Endothelial cell of umbilical vein (primary cell): ENCODE measurements at regions not wholly inside any gene's neighbourhood (a gene's known extent, or its start where the extent isn't known, plus 50 kb on each side); places are given as distances from the start of the nearest gene placed in this dataset.

Experiments
- BruUV-seq: library from RNA; stranded (reverse); fragments of 400-500 nt; replicated peaks from 2 replicates; lab custom pipeline; 2021; lab: Mats Ljungman, UMichigan
- CTCF ChIA-PET: fragments of 300-600, 350-600 bp; sonication (Branson Sonifier 250); formaldehyde crosslinking; loops from one replicate; lab custom pipeline; 2021; ENCODE audit warnings: antibody characterized with exemption, inconsistent platforms; lab: Charles Lee
- POLR2A ChIA-PET: fragments of 300-600, 350-600 bp; sonication (Branson Sonifier 250); formaldehyde crosslinking; loops from one replicate; lab custom pipeline; 2021; ENCODE audit warnings: antibody characterized with exemption, inconsistent platforms; lab: Charles Lee
- DNase-seq: peaks from one replicate; pipeline ENCODE4 v3.0.0-alpha.2; 2011; ENCODE audit warnings: low read depth, low spot score
- FAIRE-seq: peaks from 2 replicates; lab custom pipeline; 2011; peaks lifted over from hg19 to GRCh38; lab: Jason Lieb, UNC
- H2AFZ ChIP-seq: 2 replicates; pipeline ENCODE4 v1.6.0; 2012; ENCODE audit warnings: low read depth, low read length, control low read depth, inconsistent platforms
- H3K27ac ChIP-seq: 2 replicates; pipeline ENCODE4 v1.5.1; 2011; ENCODE audit warnings: low read depth, mild to moderate bottlenecking, control low read depth, low read length, moderate library complexity; ENCODE audit not compliant: insufficient read depth
- H3K27me3 ChIP-seq, 2 experiments: 2 replicates each; pipeline versions ENCODE4 v1.6.0 to v1.6.1; 2011; ENCODE audit warnings: low read length in 2 of 2, mixed read lengths in 1 of 2; ENCODE audit not compliant: control insufficient read depth in 2 of 2, insufficient read depth in 2 of 2
- H3K36me3 ChIP-seq, 2 experiments: 2 replicates in 1 of 2; 3 replicates in 1 of 2; pipeline ENCODE4 v1.5.1; 2011; ENCODE audit warnings: low read length in 2 of 2, mild to moderate bottlenecking in 1 of 2, moderate library complexity in 1 of 2; ENCODE audit not compliant: control insufficient read depth in 2 of 2, insufficient read depth in 2 of 2; ENCODE audit errors: extremely low read depth in 1 of 2
- H3K4me1 ChIP-seq: 3 replicates; pipeline ENCODE4 v1.5.1; 2011; ENCODE audit warnings: mild to moderate bottlenecking, low read length; ENCODE audit not compliant: control insufficient read depth, insufficient read depth; ENCODE audit errors: extremely low read depth
- H3K4me2 ChIP-seq: 2 replicates; pipeline ENCODE4 v1.6.1; 2011; ENCODE audit warnings: low read length, control low read depth, mixed read lengths; ENCODE audit not compliant: insufficient read depth
- H3K4me3 ChIP-seq, 3 experiments: fragments of 200-600 bp in 1 of 3; sonication (generic), shearing (Covaris generic) in 1 of 3; replicated peaks in 1 of 3; 2 replicates each; pipeline ENCODE4 v1.5.1; 2011 to 2016; ENCODE audit warnings: control low read depth in 3 of 3, low read length in 3 of 3, mild to moderate bottlenecking in 2 of 3, inconsistent platforms in 1 of 3, low read depth in 1 of 3, moderate library complexity in 1 of 3; ENCODE audit not compliant: insufficient read depth in 1 of 3
- H3K79me2 ChIP-seq: 2 replicates; pipeline ENCODE4 v1.6.0; 2012; ENCODE audit warnings: low read length, inconsistent platforms; ENCODE audit not compliant: control insufficient read depth, insufficient read depth
- H3K9ac ChIP-seq: replicated peaks from 2 replicates; pipeline ENCODE3; 2011; ENCODE audit warnings: low read length, control low read depth; ENCODE audit not compliant: insufficient read depth; ENCODE audit errors: extremely low read depth
- H3K9me1 ChIP-seq: replicated peaks from 3 replicates; pipeline ENCODE4 v1.6.0; 2011; ENCODE audit warnings: mild to moderate bottlenecking, low read length; ENCODE audit not compliant: control insufficient read depth, insufficient read depth; ENCODE audit errors: extremely low read depth
- H3K9me3 ChIP-seq: replicated peaks from 2 replicates; pipeline ENCODE4 v1.5.1; 2012; ENCODE audit warnings: low read length, inconsistent platforms; ENCODE audit not compliant: control insufficient read depth, insufficient read depth
- H4K20me1 ChIP-seq: replicated peaks from 2 replicates; pipeline ENCODE3; 2011; ENCODE audit warnings: mild to moderate bottlenecking, low read length; ENCODE audit not compliant: control insufficient read depth, insufficient read depth; ENCODE audit errors: extremely low read depth
- CTCF ChIP-seq, 2 donors: IDR thresholded peaks; 1 replicate in 1 of 2; 2 replicates in 1 of 2; pipeline ENCODE4 v1.5.1; 2011; ENCODE audit warnings: low read length in 2 of 2, mild to moderate bottlenecking in 2 of 2, moderate library complexity in 2 of 2, control low read depth in 1 of 2, inconsistent platforms in 1 of 2, low read depth in 1 of 2; ENCODE audit not compliant: insufficient read depth in 1 of 2; ENCODE audit errors: extremely low read depth in 1 of 2
- EZH2 ChIP-seq: IDR thresholded peaks from 2 replicates; pipeline ENCODE4 v1.6.1; 2012; ENCODE audit warnings: borderline replicate concordance, low read depth, mild to moderate bottlenecking, moderate library complexity, low read length, inconsistent platforms; ENCODE audit not compliant: severe bottlenecking
- FOS ChIP-seq: IDR thresholded peaks from 2 replicates; pipeline ENCODE4 v1.6.1; 2011; ENCODE audit warnings: mild to moderate bottlenecking, low read length, moderate library complexity, borderline replicate concordance; ENCODE audit not compliant: insufficient read depth
- GATA2 ChIP-seq: IDR thresholded peaks from 2 replicates; pipeline ENCODE4 v1.7.0; 2011; ENCODE audit warnings: low read depth, mild to moderate bottlenecking, moderate library complexity, mixed read lengths, low read length; ENCODE audit not compliant: insufficient read length, insufficient read depth
- JUN ChIP-seq: IDR thresholded peaks from 2 replicates; pipeline ENCODE4 v1.6.1; 2011; ENCODE audit warnings: borderline replicate concordance, low read depth; ENCODE audit not compliant: insufficient read length, insufficient read depth
- MAX ChIP-seq: IDR thresholded peaks from 2 replicates; pipeline ENCODE4 v1.6.1; 2011; ENCODE audit not compliant: insufficient read depth, insufficient read length
- MYC ChIP-seq: IDR thresholded peaks from one replicate; pipeline ENCODE4 v1.6.1; 2011; ENCODE audit warnings: mild to moderate bottlenecking, low read depth, low read length
- POLR2A ChIP-seq: IDR thresholded peaks from 2 replicates; pipeline ENCODE4 v1.6.1; 2012; ENCODE audit warnings: low read depth, mild to moderate bottlenecking, control low read depth, low read length
- POLR2AphosphoS5 ChIP-seq: IDR thresholded peaks from 2 replicates; pipeline ENCODE4 v1.6.1; 2012; ENCODE audit warnings: low read depth, mild to moderate bottlenecking, control low read depth, low read length, moderate library complexity; ENCODE audit not compliant: insufficient read depth
- dilution Hi-C: fragments of 300-500 bp; cut with MboI; formaldehyde crosslinking; loops from one replicate; pipeline ENCODE4 v1.15.0; 2019; ENCODE audit warnings: low sequenced_read_pairs; ENCODE audit not compliant: extremely low pct_ligation_motif_present
- intact Hi-C: fragments of 100-400 bp; cut with micrococcal nuclease; formaldehyde crosslinking; loops from one replicate; pipeline ENCODE4 v1.10.0; 2022

GRCh38 chr5:175344331-175345195 is 99.4 kb downstream of the DRD1 start:
- Histone ChIP-seq H3K4me2 (no peak overlapping the region), H3K4me3 (no peak overlapping the region), H3K36me3 (no peaks in the 10 kb centered on the region), H3K27ac (no peak overlapping the region), H3K4me1 (no peaks in the 10 kb centered on the region), H3K9me3 (peaks cover 4% of the 10 kb centered on the region), H2AFZ (no peak overlapping the region), H3K9me1 (no peaks in the 10 kb centered on the region), H3K27me3 (no peaks in the 10 kb centered on the region), H3K79me2 (no peaks in the 10 kb centered on the region), H4K20me1 (no peaks in the 10 kb centered on the region), H3K9ac (no peak overlapping the region)
- FAIRE-seq (no peak), DNase-seq (no peak)
- intact Hi-C loops, result no loop called here
- TF ChIP-seq MYC (no peak), FOS (no peak), GATA2 (no peak), CTCF (IDR thresholded peaks at IDR 0.05; ENCODE audit: extremely low read depth in 1 of 2, insufficient read depth in 1 of 2, low read depth in 1 of 2, low read length in 2 of 2) (no peak), JUN (no peak), POLR2AphosphoS5 (no peak), POLR2A (no peak), MAX (no peak), EZH2 (no peak)
- BruUV-seq, result no TSS peak
- dilution Hi-C loops, result no loop called here
- POLR2A ChIA-PET, result no interaction called here
- CTCF ChIA-PET, result no interaction called here
